ENCODE measurements at regions not wholly inside any gene's neighbourhood (a gene's known extent, or its start where the extent isn't known, plus 50 kb on each side); places are given as distances from the start of the nearest gene placed in this dataset.

DNA sequence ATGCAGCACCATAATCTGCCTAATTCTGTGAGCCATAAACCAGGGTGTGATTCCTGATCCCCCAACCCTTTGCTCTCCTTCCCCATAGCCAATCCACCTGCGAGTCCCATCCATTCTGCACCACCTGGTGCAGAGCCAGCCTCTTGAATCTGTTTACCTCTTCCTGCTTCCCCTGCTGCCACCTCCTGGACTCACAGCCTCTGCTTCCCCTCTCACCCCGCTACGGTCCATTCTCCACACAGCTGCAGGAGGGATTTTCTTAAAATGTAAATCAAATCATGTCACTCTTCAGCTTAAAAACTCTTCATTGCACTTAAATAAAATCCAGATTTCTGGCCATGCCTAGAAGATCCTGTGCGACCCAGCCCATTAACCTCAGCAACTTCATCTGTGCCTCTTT, 186.7 kb downstream of the FOXD2 start:
- no peaks in the 10 kb centered on the region for H3K36me3 ChIP-seq
- intact Hi-C loops (cut with DNase I; ENCODE audit: low total_unique reads) (no loop called here), in situ Hi-C loops (cut with MboI; ENCODE audit: low sequenced_read_pairs in 4 of 4) (no loop called here)
- no peaks in the 10 kb centered on the region for H3K27me3 ChIP-seq
- TF ChIP-seq, protein P1, sequence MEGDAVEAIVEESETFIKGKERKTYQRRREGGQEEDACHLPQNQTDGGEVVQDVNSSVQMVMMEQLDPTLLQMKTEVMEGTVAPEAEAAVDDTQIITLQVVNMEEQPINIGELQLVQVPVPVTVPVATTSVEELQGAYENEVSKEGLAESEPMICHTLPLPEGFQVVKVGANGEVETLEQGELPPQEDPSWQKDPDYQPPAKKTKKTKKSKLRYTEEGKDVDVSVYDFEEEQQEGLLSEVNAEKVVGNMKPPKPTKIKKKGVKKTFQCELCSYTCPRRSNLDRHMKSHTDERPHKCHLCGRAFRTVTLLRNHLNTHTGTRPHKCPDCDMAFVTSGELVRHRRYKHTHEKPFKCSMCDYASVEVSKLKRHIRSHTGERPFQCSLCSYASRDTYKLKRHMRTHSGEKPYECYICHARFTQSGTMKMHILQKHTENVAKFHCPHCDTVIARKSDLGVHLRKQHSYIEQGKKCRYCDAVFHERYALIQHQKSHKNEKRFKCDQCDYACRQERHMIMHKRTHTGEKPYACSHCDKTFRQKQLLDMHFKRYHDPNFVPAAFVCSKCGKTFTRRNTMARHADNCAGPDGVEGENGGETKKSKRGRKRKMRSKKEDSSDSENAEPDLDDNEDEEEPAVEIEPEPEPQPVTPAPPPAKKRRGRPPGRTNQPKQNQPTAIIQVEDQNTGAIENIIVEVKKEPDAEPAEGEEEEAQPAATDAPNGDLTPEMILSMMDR (IDR thresholded peaks at IDR 0.05 in 4 of 5, conservative IDR thresholded peaks at IDR 0.05 in 1 of 5), result no peak
- TF ChIP-seq POLR2A (IDR thresholded peaks at IDR 0.05), result no peak
- DNase-seq (no peak), ATAC-seq (no peak)
- no peak overlapping the region for H3K27ac ChIP-seq
- no peaks in the 10 kb centered on the region for H3K9me3 ChIP-seq
- H3K4me1 ChIP-seq, result peaks cover 7 to 29% of the 10 kb centered on the region in 2 donors
- H3K4me3 ChIP-seq, result no peak overlapping the region

DNA sequence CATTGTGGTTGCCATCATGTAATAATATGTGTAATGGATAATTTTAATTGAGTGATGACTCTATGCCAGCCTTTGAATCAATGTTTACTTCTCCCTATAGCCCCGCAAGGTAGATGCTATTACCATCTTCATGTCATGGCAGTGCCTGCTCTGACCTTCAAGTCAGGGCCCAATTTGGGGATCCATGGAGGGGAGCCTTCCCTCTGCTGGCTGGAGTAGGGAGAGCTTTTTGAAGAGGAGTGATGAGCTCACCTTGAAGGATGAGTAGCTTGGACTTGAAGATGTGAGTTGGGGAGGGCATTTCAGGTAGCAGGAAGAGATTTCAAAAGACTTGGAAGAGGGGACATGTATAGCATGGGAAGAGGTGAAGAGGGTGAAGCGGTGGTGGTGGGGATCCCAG, 189.2 kb downstream of the FOXD2 start:
- TF ChIP-seq, protein P1 (IDR thresholded peaks at IDR 0.05 in 4 of 5, conservative IDR thresholded peaks at IDR 0.05 in 1 of 5), result no peak
- TF ChIP-seq POLR2A (IDR thresholded peaks at IDR 0.05), result no peak
- Histone ChIP-seq H3K4me1 (peaks cover 1 to 7% of the 10 kb centered on the region in 2 donors), H3K27me3 (no peaks in the 10 kb centered on the region), H3K9me3 (no peaks in the 10 kb centered on the region), H3K36me3 (no peaks in the 10 kb centered on the region), H3K27ac (no peak overlapping the region), H3K4me3 (no peak overlapping the region)
- no peak for ATAC-seq
- in situ Hi-C loops (cut with MboI; ENCODE audit: low sequenced_read_pairs in 4 of 4) (no loop called here), intact Hi-C loops (cut with DNase I; ENCODE audit: low total_unique reads) (no loop called here)
- peak in 1 of 2 donors; percentile 1 for DNase-seq

DNA sequence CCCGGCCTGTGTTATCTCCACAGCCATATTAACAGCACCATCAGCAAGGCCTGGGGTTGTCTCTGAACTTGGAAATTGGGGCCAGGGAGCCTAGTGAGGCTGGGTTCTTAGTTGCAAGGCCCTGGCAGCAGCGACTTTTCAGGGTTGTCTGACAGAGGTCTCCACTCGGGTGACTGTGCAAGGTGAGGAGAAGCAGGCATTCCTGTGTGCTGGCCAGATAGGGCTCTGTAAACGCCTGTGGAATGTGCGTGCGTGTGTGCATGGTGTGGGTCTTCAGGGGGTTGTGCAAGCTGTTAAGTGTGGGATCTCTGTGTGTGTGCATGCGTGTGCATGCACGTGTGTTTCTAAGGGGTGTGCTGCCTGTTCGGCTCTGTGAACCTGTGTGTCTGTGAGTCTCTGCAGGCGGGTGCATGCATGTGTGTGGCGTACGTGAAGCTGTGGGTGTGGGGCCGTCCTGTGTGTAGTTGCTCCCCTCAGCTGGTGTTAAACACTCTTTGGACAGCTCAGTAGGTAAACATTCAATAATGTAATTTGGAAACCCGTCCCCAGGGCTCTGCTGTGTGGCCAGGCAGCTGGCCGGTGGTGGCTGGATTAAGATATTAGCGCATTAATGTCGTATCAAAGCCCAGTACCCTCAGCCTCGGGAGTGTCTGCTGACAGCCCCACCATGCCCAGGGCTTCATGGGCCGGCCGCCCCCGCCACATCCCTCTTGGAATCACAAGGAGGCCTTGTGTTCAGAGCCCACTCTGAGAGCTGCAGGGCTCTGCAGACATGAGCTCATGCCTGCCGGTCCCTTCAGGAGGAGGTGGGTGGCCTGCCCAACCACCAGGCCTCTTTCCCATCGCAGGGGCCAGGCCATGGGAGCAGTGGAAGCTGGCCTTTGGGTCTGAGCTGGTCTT, 189.9 kb downstream of the FOXD2 start:
- in situ Hi-C loops (cut with MboI; ENCODE audit: low sequenced_read_pairs in 4 of 4), result no loop called here
- Histone ChIP-seq H3K4me1 (no peaks in the 10 kb centered on the region), H3K4me3 (no peak overlapping the region), H3K36me3 (no peaks in the 10 kb centered on the region), H3K27ac (no peak overlapping the region), H3K9me3 (no peaks in the 10 kb centered on the region), H3K27me3 (no peaks in the 10 kb centered on the region)
- intact Hi-C loops (cut with DNase I; ENCODE audit: low total_unique reads), result no loop called here
- ATAC-seq, result no peak
- TF ChIP-seq, protein P1 (IDR thresholded peaks at IDR 0.05 in 4 of 5, conservative IDR thresholded peaks at IDR 0.05 in 1 of 5), result no peak
- no peak for TF ChIP-seq POLR2A (IDR thresholded peaks at IDR 0.05)
- peak in 1 of 2 donors; percentile 7 for DNase-seq

DNA sequence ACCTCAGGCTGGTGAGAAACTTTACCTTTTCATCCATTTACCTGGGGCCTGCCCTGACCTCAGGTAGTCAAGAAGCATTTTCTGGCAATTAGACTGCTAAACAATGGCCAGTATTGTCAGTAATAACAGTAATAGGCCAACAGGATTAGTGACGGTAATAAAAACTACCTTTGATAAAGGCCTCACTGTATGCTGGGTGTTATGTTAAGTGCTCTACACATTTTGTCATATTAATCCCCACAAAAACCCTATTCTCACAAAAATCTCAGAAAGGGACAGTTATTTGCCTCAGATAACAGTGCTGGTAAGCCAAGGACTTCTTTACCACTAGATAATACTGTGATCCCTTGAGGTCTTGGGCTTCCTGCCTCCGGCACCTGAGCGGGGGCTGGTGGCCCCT, 191.4 kb downstream of the FOXD2 start:
- TF ChIP-seq POLR2A (IDR thresholded peaks at IDR 0.05), result no peak
- TF ChIP-seq, protein P1 (IDR thresholded peaks at IDR 0.05 in 4 of 5, conservative IDR thresholded peaks at IDR 0.05 in 1 of 5), result no peak
- no peaks in the 10 kb centered on the region for H3K36me3 ChIP-seq
- H3K27ac ChIP-seq, result no peak overlapping the region
- no peaks in the 10 kb centered on the region for H3K9me3 ChIP-seq
- no peak overlapping the region for H3K4me3 ChIP-seq
- H3K27me3 ChIP-seq, result no peaks in the 10 kb centered on the region
- in situ Hi-C loops (cut with MboI; ENCODE audit: low sequenced_read_pairs in 4 of 4) (no loop called here), intact Hi-C loops (cut with DNase I; ENCODE audit: low total_unique reads) (no loop called here)
- no peak for DNase-seq
- H3K4me1 ChIP-seq, result no peaks in the 10 kb centered on the region
- ATAC-seq, result no peak
